ENCODE measurements at regions not wholly inside any gene's neighbourhood (a gene's known extent, or its start where the extent isn't known, plus 50 kb on each side); places are given as distances from the start of the nearest gene placed in this dataset.

- TF ChIP-seq CTCF (IDR thresholded peaks at IDR 0.05 in 8 of 11, conservative IDR thresholded peaks at IDR 0.05 in 3 of 11) (no peak), POLR2A (IDR thresholded peaks at IDR 0.05) (no peak), POLR2AphosphoS5 (IDR thresholded peaks at IDR 0.05) (no peak)
Observed at GRCh38 chrX:13938829-13939530, 90.7 kb downstream of the GEMIN8 start.

Data from spleen (tissue), 7 donors.